Iris pigment epithelial cell (primary cell): ENCODE measurements at regions not wholly inside any gene's neighbourhood (a gene's known extent, or its start where the extent isn't known, plus 50 kb on each side); places are given as distances from the start of the nearest gene placed in this dataset.

Experiments used
- DNase-seq: peaks from one replicate; pipeline ENCODE4 v3.0.0-alpha.2; 2011; ENCODE audit warnings: low read depth

DNA sequence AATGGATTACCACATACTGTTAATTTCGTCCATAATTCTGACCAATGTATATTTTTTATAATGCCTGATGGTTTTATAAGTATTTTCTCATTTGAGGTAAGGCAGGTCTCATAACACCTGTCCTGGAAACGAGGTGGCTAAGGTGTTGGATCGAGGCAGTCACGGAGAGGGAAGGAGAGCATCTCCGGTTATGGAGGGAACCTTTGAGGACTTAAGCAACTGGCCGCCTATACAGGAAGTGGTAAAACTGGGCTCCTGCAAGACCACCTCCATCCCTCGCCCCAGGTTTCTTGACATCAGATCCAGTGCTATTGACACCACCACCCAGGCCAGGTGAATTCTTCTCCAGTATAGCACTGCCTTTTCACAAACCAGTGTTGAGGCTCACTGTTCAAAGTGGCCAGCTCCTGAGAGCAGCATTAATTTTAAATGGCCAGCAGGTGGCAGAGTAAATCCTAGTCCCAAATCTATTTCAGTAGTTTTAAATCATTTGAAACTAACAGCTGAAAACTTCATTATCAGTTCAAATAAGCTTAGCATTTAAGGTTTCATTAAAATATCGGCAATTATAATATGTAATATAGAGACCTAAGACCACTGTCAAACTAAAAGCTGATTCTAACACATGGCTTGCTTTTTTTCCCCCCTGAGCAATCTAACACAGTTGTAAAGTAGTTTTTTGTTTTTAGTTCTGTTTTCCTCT, 100.8 kb downstream of the PPM1A start:
- peak; percentile 58 for DNase-seq

DNA sequence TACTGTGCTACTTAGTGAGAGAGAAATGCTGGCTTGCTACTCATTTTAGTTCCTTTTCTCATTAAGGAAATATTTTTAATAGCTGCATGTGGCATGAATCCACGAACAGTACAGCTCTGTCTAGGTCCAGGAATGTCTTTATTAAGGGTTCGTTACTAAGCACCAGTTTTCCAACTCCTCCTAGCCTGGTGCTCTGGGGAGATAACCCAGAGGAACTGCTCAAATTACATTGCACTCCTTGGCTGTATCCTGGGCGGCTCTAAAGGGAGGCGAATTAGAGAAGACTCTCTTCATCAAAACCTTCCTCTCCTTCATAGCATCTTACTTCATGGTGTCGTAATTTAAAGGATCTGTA, 101.3 kb downstream of the PPM1A start:
- no peak for DNase-seq

DNA sequence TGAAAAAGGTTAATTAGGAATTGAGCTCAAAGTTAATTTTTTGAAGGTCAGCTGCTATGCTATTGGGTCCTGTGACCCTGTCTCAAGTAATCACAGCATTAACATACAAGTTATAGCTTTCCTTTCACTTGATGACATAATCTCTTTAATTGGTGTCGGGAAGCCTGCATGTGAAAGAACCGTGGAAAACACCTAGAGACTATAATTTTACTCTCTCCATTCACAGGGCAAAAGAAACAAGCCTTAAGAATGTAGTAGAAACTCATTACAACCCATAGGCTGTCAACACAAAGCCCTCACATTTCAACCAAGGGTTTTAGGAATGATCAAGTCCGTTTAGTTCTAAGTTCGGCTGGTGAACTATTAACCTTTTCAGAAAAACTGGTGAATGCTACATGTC, 104.4 kb downstream of the PPM1A start:
- DNase-seq = no peak

DNA sequence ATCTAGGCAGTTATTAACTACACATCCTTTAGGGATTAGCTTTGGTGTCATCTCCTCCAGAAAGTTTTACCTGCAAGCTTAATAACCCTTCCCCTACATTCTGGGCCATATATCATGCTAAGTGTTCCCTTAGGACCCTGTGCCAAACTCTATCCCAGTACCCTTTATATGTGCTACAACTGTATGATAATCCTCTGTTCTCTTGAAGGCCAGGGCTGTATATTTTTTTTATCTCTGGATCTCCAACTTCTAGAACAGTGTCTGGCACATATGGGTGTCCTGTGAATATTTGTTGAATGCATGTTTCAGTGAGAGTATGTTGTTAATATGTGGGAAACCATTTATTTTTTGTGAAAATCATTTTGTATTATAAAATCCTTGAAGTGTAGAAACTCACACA, 106.7 kb downstream of the PPM1A start:
- DNase-seq = no peak

DNA sequence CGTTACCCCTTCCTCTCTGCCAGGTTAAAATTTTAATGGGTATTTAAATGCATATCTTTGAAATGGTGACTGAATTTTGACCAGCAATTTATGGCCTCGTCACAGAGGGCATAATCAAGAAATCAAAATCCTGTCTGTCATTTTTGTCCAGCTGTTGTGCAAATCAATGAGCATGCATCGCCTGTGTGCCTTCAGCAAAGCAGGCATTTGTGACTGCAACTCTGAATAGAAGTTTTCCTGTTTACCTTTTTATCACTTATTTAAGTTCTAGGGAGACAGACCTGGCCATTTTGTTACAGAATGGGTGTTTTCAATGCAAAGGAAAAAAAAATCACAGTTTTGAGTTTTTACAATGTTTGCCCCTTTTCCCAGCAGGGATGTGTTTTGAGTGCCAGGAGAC, 107.4 kb downstream of the PPM1A start:
- no peak for DNase-seq

DNA sequence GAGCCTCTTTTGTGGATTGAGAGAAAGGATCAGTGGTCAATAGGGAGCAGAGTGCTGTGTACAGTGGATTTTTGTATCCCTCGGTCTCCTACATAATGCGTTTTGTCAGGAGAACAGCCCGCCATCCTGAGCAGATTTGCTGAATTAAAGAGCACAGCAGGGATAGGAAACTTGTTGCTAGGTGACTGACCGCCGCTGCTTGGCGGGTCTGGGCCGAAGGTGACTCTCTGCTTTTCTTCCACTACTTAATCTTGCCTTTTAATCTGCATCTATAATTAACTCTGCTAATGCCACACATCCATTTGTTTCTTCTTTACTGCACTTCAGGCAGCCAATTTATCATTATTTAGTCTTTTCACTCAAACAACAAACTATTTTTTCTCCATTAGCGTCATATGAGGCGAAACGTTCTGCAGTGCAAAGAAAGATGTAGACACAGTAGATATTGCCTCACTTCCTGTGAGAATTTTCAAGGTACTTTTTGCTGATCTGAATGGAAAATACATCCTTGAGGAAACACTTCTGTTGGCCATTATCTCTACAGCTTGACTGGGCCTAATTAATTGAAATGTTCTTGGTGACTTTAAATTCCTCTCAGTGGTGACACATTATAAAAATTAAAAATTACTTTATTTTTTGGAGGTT, 108.0 kb downstream of the PPM1A start:
- DNase-seq = no peak

DNA sequence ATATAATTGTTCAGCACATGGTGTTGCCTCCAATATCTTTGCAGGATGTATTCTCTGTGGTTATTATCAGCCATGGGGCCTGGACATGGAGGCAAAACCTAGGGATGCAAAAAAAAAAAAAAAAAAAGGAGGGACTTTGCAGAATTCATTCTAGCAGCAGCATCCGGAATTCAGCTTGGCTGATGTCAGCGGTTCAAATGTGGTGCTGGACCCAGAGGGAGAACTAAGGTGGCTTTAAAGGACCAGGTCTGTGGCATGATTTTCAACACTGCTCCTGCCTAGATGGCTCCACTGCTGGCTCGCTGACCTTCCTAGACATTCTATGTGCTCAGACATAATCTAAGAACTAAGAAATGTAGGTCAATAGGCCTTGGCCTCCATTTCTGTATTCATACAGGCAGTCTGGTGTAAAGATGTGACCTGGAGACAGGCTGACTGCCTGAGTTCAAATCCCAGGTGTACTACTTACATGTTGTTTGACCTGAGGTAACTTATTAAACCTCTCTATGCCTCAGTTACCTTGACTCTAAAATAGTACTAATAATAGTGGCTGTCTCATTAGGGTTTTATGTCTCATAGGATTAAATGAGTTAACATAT, 108.6 kb downstream of the PPM1A start:
- no peak for DNase-seq

DNA sequence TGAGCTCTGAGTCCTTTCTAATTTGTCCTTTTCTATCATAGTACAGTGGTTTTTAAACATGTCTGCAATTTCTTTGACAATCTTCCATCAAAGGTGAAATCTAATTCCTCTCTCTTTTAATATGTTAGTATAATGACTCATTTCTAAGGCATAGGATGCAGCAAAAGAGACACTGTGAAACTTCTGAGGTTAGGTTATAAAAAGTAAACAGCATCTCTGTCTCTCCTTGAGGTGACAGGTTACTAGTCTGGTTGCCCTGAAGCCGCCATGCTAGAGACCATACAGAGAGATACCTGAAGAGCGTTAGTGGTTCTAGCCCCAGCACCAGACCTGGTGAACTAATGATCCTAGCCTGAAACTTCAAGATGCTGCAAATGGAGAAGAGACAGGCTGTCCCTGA, 114.3 kb downstream of the PPM1A start:
- no peak for DNase-seq

DNA sequence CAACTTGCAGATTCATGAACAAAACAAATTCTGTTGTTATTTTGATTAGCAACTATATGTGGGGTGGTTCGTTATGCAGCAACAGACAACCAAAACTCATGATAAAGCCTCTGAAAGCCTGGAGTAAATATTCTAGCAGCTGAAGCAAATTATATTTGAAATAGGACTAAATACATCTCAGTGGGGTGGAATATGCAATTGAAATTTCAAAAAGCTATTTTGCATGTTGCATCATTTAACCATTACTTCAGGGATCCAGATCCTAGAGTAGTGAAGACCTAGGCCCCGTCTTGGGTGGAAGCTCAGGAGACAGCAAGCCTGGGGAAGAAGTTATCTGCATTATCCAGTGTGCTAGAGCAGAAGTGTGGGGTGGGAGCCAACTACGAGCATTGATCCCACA, 114.7 kb downstream of the PPM1A start:
- no peak for DNase-seq

DNA sequence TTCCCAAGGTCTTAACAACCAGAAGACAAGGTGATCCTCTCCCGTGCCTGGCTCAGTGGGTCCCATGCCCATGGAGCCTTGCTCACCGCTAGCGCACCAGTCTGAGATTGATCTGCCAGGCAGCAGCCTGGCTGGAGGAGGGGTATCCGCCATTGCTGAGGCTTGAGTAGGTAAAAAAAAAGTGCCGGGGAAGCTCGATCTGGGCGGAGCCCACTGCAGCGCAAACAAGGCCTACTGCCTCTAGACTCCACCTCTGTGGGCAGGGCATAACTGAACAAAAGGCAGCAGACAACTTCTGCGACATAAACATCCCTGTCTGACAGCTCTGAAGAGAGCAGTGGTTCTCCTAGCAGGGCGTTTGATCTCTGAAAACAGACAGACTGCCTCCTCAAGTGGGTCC, 104.0 kb downstream of the C14orf39 start:
- DNase-seq = no peak
